Panc1 (cell line): ENCODE measurements at regions not wholly inside any gene's neighbourhood (a gene's known extent, or its start where the extent isn't known, plus 50 kb on each side); places are given as distances from the start of the nearest gene placed in this dataset.

Experiments
- POLR2AphosphoS5 ChIP-seq: IDR thresholded peaks from 2 replicates; pipeline ENCODE4 v1.6.1; 2012; ENCODE audit warnings: mild to moderate bottlenecking, low read depth, low read length, moderate library complexity
- SIN3A ChIP-seq: IDR thresholded peaks from 2 replicates; pipeline ENCODE4 v1.6.1; 2012; ENCODE audit warnings: low read depth, mild to moderate bottlenecking, low read length, moderate library complexity, borderline replicate concordance; ENCODE audit not compliant: insufficient read depth
- TF ChIP-seq, protein P1 (sequence below): fragments of 450-650 bp; IDR thresholded peaks from 2 replicates; pipeline ENCODE4 v1.5.1; 2017; ENCODE audit warnings: mild to moderate bottlenecking
- TF ChIP-seq, protein P2 (sequence below), 2 experiments: IDR thresholded peaks; 2 replicates each; pipeline ENCODE4 v1.6.1; 2011 to 2012; ENCODE audit warnings: low read depth in 2 of 2, control low read depth in 1 of 2, low read length in 1 of 2, mild to moderate bottlenecking in 1 of 2, moderate library complexity in 1 of 2; ENCODE audit not compliant: insufficient read depth in 1 of 2

DNA sequence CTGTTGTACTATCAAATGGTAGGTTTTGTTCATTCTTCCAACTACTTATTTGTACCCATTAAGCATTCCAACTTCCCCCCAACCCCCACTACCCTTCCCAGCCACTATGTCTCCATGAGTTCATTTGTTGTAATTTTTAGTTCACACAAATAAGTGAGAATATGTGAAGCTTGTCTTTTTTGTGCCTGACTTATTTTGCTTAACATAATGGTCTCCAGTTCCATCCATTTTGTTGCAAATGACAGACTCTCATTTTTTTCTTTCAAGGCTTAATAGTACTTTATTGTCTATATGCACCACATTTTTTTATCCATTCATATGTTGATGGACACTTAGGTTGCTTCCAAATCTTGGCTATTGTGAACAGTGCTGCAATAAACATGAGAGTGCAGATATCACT is 86.2 kb downstream of the ALG10B start:
- TF ChIP-seq, protein P1, sequence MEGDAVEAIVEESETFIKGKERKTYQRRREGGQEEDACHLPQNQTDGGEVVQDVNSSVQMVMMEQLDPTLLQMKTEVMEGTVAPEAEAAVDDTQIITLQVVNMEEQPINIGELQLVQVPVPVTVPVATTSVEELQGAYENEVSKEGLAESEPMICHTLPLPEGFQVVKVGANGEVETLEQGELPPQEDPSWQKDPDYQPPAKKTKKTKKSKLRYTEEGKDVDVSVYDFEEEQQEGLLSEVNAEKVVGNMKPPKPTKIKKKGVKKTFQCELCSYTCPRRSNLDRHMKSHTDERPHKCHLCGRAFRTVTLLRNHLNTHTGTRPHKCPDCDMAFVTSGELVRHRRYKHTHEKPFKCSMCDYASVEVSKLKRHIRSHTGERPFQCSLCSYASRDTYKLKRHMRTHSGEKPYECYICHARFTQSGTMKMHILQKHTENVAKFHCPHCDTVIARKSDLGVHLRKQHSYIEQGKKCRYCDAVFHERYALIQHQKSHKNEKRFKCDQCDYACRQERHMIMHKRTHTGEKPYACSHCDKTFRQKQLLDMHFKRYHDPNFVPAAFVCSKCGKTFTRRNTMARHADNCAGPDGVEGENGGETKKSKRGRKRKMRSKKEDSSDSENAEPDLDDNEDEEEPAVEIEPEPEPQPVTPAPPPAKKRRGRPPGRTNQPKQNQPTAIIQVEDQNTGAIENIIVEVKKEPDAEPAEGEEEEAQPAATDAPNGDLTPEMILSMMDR, result no peak
- TF ChIP-seq SIN3A (no peak), POLR2AphosphoS5 (no peak)
- TF ChIP-seq, protein P2, sequence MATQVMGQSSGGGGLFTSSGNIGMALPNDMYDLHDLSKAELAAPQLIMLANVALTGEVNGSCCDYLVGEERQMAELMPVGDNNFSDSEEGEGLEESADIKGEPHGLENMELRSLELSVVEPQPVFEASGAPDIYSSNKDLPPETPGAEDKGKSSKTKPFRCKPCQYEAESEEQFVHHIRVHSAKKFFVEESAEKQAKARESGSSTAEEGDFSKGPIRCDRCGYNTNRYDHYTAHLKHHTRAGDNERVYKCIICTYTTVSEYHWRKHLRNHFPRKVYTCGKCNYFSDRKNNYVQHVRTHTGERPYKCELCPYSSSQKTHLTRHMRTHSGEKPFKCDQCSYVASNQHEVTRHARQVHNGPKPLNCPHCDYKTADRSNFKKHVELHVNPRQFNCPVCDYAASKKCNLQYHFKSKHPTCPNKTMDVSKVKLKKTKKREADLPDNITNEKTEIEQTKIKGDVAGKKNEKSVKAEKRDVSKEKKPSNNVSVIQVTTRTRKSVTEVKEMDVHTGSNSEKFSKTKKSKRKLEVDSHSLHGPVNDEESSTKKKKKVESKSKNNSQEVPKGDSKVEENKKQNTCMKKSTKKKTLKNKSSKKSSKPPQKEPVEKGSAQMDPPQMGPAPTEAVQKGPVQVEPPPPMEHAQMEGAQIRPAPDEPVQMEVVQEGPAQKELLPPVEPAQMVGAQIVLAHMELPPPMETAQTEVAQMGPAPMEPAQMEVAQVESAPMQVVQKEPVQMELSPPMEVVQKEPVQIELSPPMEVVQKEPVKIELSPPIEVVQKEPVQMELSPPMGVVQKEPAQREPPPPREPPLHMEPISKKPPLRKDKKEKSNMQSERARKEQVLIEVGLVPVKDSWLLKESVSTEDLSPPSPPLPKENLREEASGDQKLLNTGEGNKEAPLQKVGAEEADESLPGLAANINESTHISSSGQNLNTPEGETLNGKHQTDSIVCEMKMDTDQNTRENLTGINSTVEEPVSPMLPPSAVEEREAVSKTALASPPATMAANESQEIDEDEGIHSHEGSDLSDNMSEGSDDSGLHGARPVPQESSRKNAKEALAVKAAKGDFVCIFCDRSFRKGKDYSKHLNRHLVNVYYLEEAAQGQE (IDR thresholded peaks at IDR 0.05; ENCODE audit: insufficient read depth in 1 of 2, low read depth in 2 of 2, low read length in 1 of 2), result no peak
